ENCODE measurements at regions not wholly inside any gene's neighbourhood (a gene's known extent, or its start where the extent isn't known, plus 50 kb on each side); places are given as distances from the start of the nearest gene placed in this dataset.

GRCh38 chr1:4553761-4554160, 100.6 kb upstream of the AJAP1 start:
- DNase-seq = no peak

- DNase-seq = no peak
Observed at GRCh38 chr1:4554271-4554865, 100.0 kb upstream of the AJAP1 start.

- no peak for DNase-seq
Observed at GRCh38 chr1:4557949-4558348, 96.5 kb upstream of the AJAP1 start.

- no peak for DNase-seq
Observed at GRCh38 chr1:4561205-4561604, 93.2 kb upstream of the AJAP1 start.

- DNase-seq = no peak
Observed at GRCh38 chr1:4562321-4562720, 92.1 kb upstream of the AJAP1 start.

- no peak for DNase-seq
Observed at GRCh38 chr1:4563586-4563985, 90.8 kb upstream of the AJAP1 start.

GRCh38 chr1:4564051-4564450, 90.4 kb upstream of the AJAP1 start:
- no peak for DNase-seq

- DNase-seq = no peak
Observed at GRCh38 chr1:4565166-4565565, 89.2 kb upstream of the AJAP1 start.

- no peak for DNase-seq
Observed at GRCh38 chr1:4565801-4566449, 88.5 kb upstream of the AJAP1 start.

- no peak for DNase-seq
Observed at GRCh38 chr1:4571263-4571662, 83.1 kb upstream of the AJAP1 start.

GRCh38 chr1:4573526-4573925, 80.9 kb upstream of the AJAP1 start:
- DNase-seq = no peak

GRCh38 chr1:4581807-4582206, 72.6 kb upstream of the AJAP1 start:
- DNase-seq = no peak

- no peak for DNase-seq
Observed at GRCh38 chr1:4584449-4584848, 70.0 kb upstream of the AJAP1 start.

GRCh38 chr1:4585216-4585615, 69.2 kb upstream of the AJAP1 start:
- DNase-seq = no peak

GRCh38 chr1:4585705-4586104, 68.7 kb upstream of the AJAP1 start:
- no peak for DNase-seq

- no peak for DNase-seq
Observed at GRCh38 chr1:4586611-4587160, 67.7 kb upstream of the AJAP1 start.

- DNase-seq = no peak
Observed at GRCh38 chr1:4587721-4588120, 66.7 kb upstream of the AJAP1 start.

GRCh38 chr1:4590756-4591155, 63.7 kb upstream of the AJAP1 start:
- DNase-seq = no peak

- no peak for DNase-seq
Observed at GRCh38 chr1:4591926-4592325, 62.5 kb upstream of the AJAP1 start.

GRCh38 chr1:4593106-4593505, 61.3 kb upstream of the AJAP1 start:
- no peak for DNase-seq

GRCh38 chr1:4594286-4594991, 60.0 kb upstream of the AJAP1 start:
- DNase-seq = no peak

- DNase-seq = no peak
Observed at GRCh38 chr1:4595341-4596225, 58.8 kb upstream of the AJAP1 start.

GRCh38 chr1:4596486-4596885, 57.9 kb upstream of the AJAP1 start:
- DNase-seq = no peak

Data from NCI-H2029 treated with DMSO at 0.1 percent for 48 hours (cell line).